ENCODE measurements at regions not wholly inside any gene's neighbourhood (a gene's known extent, or its start where the extent isn't known, plus 50 kb on each side); places are given as distances from the start of the nearest gene placed in this dataset.

DNA sequence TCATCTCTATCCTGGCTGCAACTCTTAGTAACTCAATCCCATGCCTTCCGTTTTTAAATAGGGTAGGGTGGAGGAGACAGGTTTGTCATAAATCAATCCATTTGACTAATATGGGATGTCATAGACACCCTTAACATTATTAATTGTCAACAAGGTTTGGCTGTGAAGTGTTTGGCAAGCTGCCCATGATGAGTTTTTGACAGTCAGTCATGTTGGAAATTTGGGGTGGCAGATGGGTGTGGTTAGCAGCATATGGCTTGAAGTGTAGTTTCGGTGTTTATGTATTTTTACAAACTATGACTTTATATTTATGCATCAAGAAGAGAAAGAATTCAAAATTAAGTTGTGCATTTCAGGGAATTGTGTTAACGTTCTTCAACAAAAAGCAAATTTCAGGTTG, 221.8 kb upstream of the CDH5 start:
- TF ChIP-seq, protein P1, sequence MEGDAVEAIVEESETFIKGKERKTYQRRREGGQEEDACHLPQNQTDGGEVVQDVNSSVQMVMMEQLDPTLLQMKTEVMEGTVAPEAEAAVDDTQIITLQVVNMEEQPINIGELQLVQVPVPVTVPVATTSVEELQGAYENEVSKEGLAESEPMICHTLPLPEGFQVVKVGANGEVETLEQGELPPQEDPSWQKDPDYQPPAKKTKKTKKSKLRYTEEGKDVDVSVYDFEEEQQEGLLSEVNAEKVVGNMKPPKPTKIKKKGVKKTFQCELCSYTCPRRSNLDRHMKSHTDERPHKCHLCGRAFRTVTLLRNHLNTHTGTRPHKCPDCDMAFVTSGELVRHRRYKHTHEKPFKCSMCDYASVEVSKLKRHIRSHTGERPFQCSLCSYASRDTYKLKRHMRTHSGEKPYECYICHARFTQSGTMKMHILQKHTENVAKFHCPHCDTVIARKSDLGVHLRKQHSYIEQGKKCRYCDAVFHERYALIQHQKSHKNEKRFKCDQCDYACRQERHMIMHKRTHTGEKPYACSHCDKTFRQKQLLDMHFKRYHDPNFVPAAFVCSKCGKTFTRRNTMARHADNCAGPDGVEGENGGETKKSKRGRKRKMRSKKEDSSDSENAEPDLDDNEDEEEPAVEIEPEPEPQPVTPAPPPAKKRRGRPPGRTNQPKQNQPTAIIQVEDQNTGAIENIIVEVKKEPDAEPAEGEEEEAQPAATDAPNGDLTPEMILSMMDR (IDR thresholded peaks at IDR 0.05): no peak
- no peak for TF ChIP-seq POLR2A (IDR thresholded peaks at IDR 0.05)
- TF ChIP-seq EP300 (IDR thresholded peaks at IDR 0.05): no peak
